ENCODE measurements at regions not wholly inside any gene's neighbourhood (a gene's known extent, or its start where the extent isn't known, plus 50 kb on each side); places are given as distances from the start of the nearest gene placed in this dataset.

GRCh38 chr4:79078339-79078738 lies 139.1 kb upstream of the PAQR3 start:
- no TSS peak for BruUV-seq (replicated peaks)
- Mint-ChIP-seq H3K27me3 (ENCODE audit: insufficient read depth, unreplicated experiment) (no peaks in the 10 kb centered on the region), H3K4me3 (ENCODE audit: unreplicated experiment) (no peak overlapping the region), H3K9me3 (ENCODE audit: unreplicated experiment) (peaks cover 23% of the 10 kb centered on the region), H3K27ac (ENCODE audit: low read depth, unreplicated experiment) (no peak overlapping the region), H3K36me3 (ENCODE audit: insufficient read depth, unreplicated experiment) (no peaks in the 10 kb centered on the region), H3K4me1 (ENCODE audit: insufficient read depth, unreplicated experiment) (no peaks in the 10 kb centered on the region)
- intact Hi-C loops (cut with micrococcal nuclease), result no loop called here
- no peak for DNase-seq (ENCODE audit: unreplicated experiment)
- ChIA-PET POLR2A (interaction anchor here (0.6 to 0.7 kb wide), 3 partner anchors 16 to 304 kb away, joined by 3 read pairs; no protein-coding TSS in a partner anchor), CTCF (interaction anchor here (0.6 to 0.7 kb wide), 2 partner anchors 1104 to 1107 kb away, joined by 3 read pairs; no protein-coding TSS in a partner anchor)
- TF ChIP-seq, protein P1, sequence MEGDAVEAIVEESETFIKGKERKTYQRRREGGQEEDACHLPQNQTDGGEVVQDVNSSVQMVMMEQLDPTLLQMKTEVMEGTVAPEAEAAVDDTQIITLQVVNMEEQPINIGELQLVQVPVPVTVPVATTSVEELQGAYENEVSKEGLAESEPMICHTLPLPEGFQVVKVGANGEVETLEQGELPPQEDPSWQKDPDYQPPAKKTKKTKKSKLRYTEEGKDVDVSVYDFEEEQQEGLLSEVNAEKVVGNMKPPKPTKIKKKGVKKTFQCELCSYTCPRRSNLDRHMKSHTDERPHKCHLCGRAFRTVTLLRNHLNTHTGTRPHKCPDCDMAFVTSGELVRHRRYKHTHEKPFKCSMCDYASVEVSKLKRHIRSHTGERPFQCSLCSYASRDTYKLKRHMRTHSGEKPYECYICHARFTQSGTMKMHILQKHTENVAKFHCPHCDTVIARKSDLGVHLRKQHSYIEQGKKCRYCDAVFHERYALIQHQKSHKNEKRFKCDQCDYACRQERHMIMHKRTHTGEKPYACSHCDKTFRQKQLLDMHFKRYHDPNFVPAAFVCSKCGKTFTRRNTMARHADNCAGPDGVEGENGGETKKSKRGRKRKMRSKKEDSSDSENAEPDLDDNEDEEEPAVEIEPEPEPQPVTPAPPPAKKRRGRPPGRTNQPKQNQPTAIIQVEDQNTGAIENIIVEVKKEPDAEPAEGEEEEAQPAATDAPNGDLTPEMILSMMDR (IDR thresholded peaks at IDR 0.05; ENCODE audit: unreplicated experiment), result no peak

DNA sequence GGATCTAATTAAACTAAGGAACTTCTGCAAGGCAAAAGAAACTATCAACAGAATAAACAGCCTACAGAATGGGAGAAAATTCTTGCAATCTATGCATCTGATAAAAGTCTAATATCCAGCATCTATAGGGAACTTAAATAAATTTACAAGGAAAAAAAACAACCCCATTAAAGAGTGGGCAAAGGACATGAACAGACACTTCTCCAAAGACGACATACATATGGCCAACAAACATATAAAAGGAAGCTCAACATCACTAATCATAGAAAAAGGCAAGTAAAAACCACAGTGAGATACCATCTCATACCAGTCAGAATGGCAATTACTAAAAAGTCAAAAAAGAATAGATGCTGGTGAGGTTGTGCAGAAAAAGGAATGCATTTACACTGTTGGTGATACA lies 134.8 kb upstream of the PAQR3 start:
- BruUV-seq (replicated peaks), result no TSS peak
- peaks cover 20% of the 10 kb centered on the region for H3K9me3 Mint-ChIP-seq (ENCODE audit: unreplicated experiment)
- DNase-seq (ENCODE audit: unreplicated experiment), result no peak
- H3K4me1 Mint-ChIP-seq (ENCODE audit: insufficient read depth, unreplicated experiment), result no peaks in the 10 kb centered on the region
- ChIA-PET POLR2A (interaction anchor here (0.6 kb wide), 1 partner anchor 73 kb away, joined by 3 read pairs; no protein-coding TSS in a partner anchor), CTCF (no interaction called here)
- H3K27me3 Mint-ChIP-seq (ENCODE audit: insufficient read depth, unreplicated experiment), result peaks cover 3% of the 10 kb centered on the region
- intact Hi-C loops (cut with micrococcal nuclease), result no loop called here
- TF ChIP-seq, protein P1 (IDR thresholded peaks at IDR 0.05; ENCODE audit: unreplicated experiment), result no peak
- no peak overlapping the region for H3K27ac Mint-ChIP-seq (ENCODE audit: low read depth, unreplicated experiment)
- H3K4me3 Mint-ChIP-seq (ENCODE audit: unreplicated experiment), result no peak overlapping the region
- H3K36me3 Mint-ChIP-seq (ENCODE audit: insufficient read depth, unreplicated experiment), result no peaks in the 10 kb centered on the region

- no peak overlapping the region for H3K4me3 Mint-ChIP-seq (ENCODE audit: unreplicated experiment)
- H3K9me3 Mint-ChIP-seq (ENCODE audit: unreplicated experiment), result peaks cover 20% of the 10 kb centered on the region
- H3K27ac Mint-ChIP-seq (ENCODE audit: low read depth, unreplicated experiment), result no peak overlapping the region
- BruUV-seq (replicated peaks), result no TSS peak
- DNase-seq (ENCODE audit: unreplicated experiment), result no peak
- TF ChIP-seq, protein P1 (IDR thresholded peaks at IDR 0.05; ENCODE audit: unreplicated experiment), result no peak
- intact Hi-C loops (cut with micrococcal nuclease), result no loop called here
- peaks cover 9% of the 10 kb centered on the region for H3K27me3 Mint-ChIP-seq (ENCODE audit: insufficient read depth, unreplicated experiment)
- ChIA-PET POLR2A (no interaction called here), CTCF (interaction anchor here (0.6 kb wide), 1 partner anchor 31 kb away, joined by 3 read pairs; no protein-coding TSS in a partner anchor)
- H3K36me3 Mint-ChIP-seq (ENCODE audit: insufficient read depth, unreplicated experiment), result no peaks in the 10 kb centered on the region
- H3K4me1 Mint-ChIP-seq (ENCODE audit: insufficient read depth, unreplicated experiment), result no peaks in the 10 kb centered on the region
Measured at GRCh38 chr4:79073471-79073870, 134.2 kb upstream of the PAQR3 start.

DNA sequence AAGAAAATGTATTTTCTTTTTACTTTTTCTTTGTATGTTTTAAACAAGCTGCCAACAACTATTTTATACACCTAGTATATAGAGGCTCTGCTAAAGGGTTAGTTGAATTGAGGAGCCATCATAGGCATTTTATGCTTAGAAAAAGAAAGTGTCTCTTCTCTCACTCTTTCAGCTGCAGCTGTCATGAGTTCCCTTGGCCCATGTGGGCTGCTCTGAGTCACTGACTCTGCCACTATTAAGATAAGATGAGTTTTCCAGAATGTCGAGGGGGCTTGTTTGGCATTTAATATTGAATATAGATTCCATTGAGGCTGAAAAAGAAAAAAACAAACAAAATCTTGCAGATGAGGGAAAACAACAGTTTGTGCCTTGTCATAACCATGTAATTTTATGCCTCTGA lies 126.0 kb upstream of the PAQR3 start:
- H3K4me1 Mint-ChIP-seq (ENCODE audit: insufficient read depth, unreplicated experiment), result no peaks in the 10 kb centered on the region
- intact Hi-C loops (cut with micrococcal nuclease), result no loop called here
- no peak for DNase-seq (ENCODE audit: unreplicated experiment)
- BruUV-seq (replicated peaks), result no TSS peak
- H3K9me3 Mint-ChIP-seq (ENCODE audit: unreplicated experiment), result no peaks in the 10 kb centered on the region
- POLR2A ChIA-PET, result interaction anchor here (0.6 kb wide), 1 partner anchor 510 kb away, joined by 4 read pairs; no protein-coding TSS in a partner anchor
- H3K36me3 Mint-ChIP-seq (ENCODE audit: insufficient read depth, unreplicated experiment), result no peaks in the 10 kb centered on the region
- no peak overlapping the region for H3K27ac Mint-ChIP-seq (ENCODE audit: low read depth, unreplicated experiment)
- no peak overlapping the region for H3K4me3 Mint-ChIP-seq (ENCODE audit: unreplicated experiment)
- TF ChIP-seq, protein P1 (IDR thresholded peaks at IDR 0.05; ENCODE audit: unreplicated experiment), result no peak
- H3K27me3 Mint-ChIP-seq (ENCODE audit: insufficient read depth, unreplicated experiment), result peaks cover 68% of the 10 kb centered on the region
- CTCF ChIA-PET, result interaction anchor here (0.6 kb wide), 1 partner anchor 1233 kb away, joined by 3 read pairs; no protein-coding TSS in a partner anchor

Measured in MCF 10A (cell line).